ENCODE measurements at regions not wholly inside any gene's neighbourhood (a gene's known extent, or its start where the extent isn't known, plus 50 kb on each side); places are given as distances from the start of the nearest gene placed in this dataset.

GRCh38 chr1:221845650-221846371 lies 103.9 kb upstream of the DUSP10 start:
- DNase-seq (ENCODE audit: low spot score): no peak

GRCh38 chr1:221841983-221842335 lies 100.1 kb upstream of the DUSP10 start:
- no peak for DNase-seq (ENCODE audit: low spot score)

GRCh38 chr1:221841251-221841982 lies 99.5 kb upstream of the DUSP10 start:
- DNase-seq (ENCODE audit: low spot score): no peak

GRCh38 chr1:221840511-221841243 lies 98.8 kb upstream of the DUSP10 start:
- no peak for DNase-seq (ENCODE audit: low spot score)

- DNase-seq (ENCODE audit: low spot score): no peak
These were observed 98.0 kb upstream of the DUSP10 start for GRCh38 chr1:221839782-221840395.

GRCh38 chr1:221839321-221839720 lies 97.4 kb upstream of the DUSP10 start:
- DNase-seq (ENCODE audit: low spot score): no peak

GRCh38 chr1:221837896-221838295 lies 96.0 kb upstream of the DUSP10 start:
- DNase-seq (ENCODE audit: low spot score): no peak

GRCh38 chr1:221834698-221835513 lies 93.0 kb upstream of the DUSP10 start:
- no peak for DNase-seq (ENCODE audit: low spot score)

- no peak for DNase-seq (ENCODE audit: low spot score)
These were observed 90.7 kb upstream of the DUSP10 start for GRCh38 chr1:221832617-221833016.

- no peak for DNase-seq (ENCODE audit: low spot score)
These were observed 90.3 kb upstream of the DUSP10 start for GRCh38 chr1:221832151-221832550.

- no peak for DNase-seq (ENCODE audit: low spot score)
These were observed 87.6 kb upstream of the DUSP10 start for GRCh38 chr1:221829327-221830015.

- DNase-seq (ENCODE audit: low spot score): no peak
These were observed 85.4 kb upstream of the DUSP10 start for GRCh38 chr1:221827307-221827642.

- DNase-seq (ENCODE audit: low spot score): no peak
These were observed 83.0 kb upstream of the DUSP10 start for GRCh38 chr1:221824909-221825308.

- no peak for DNase-seq (ENCODE audit: low spot score)
These were observed 82.1 kb upstream of the DUSP10 start for GRCh38 chr1:221824025-221824424.

GRCh38 chr1:221823561-221823960 lies 81.7 kb upstream of the DUSP10 start:
- no peak for DNase-seq (ENCODE audit: low spot score)

- no peak for DNase-seq (ENCODE audit: low spot score)
These were observed 81.3 kb upstream of the DUSP10 start for GRCh38 chr1:221823149-221823548.

- DNase-seq (ENCODE audit: low spot score): no peak
These were observed 80.7 kb upstream of the DUSP10 start for GRCh38 chr1:221822591-221822990.

- DNase-seq (ENCODE audit: low spot score): no peak
These were observed 75.0 kb upstream of the DUSP10 start for GRCh38 chr1:221816899-221817298.

GRCh38 chr1:221815660-221816059 lies 73.8 kb upstream of the DUSP10 start:
- no peak for DNase-seq (ENCODE audit: low spot score)

- DNase-seq (ENCODE audit: low spot score): no peak
These were observed 72.0 kb upstream of the DUSP10 start for GRCh38 chr1:221813887-221814286.

GRCh38 chr1:221812905-221813597 lies 71.2 kb upstream of the DUSP10 start:
- DNase-seq (ENCODE audit: low spot score): no peak
